ENCODE measurements at regions not wholly inside any gene's neighbourhood (a gene's known extent, or its start where the extent isn't known, plus 50 kb on each side); places are given as distances from the start of the nearest gene placed in this dataset.

GRCh38 chr1:87863317-87863716 lies 534.6 kb downstream of the LMO4 start:
- TF ChIP-seq BRCA1 (IDR thresholded peaks at IDR 0.05; ENCODE audit: low read depth, low read length) (no peak), SMC3 (IDR thresholded peaks at IDR 0.05; ENCODE audit: borderline replicate concordance, low read length) (no peak), FOS (IDR thresholded peaks at IDR 0.05; ENCODE audit: borderline replicate concordance, extremely low read depth, insufficient read length) (no peak), MAX (IDR thresholded peaks at IDR 0.05; ENCODE audit: low read depth, low read length) (no peak), SP1 (IDR thresholded peaks at IDR 0.05; ENCODE audit: low read depth, low read length) (no peak), EP300 (IDR thresholded peaks at IDR 0.05; ENCODE audit: borderline replicate concordance in 1 of 2, control insufficient read depth in 1 of 2, low read depth in 2 of 2, low read length in 2 of 2) (no peak)
- TF ChIP-seq, protein P1, sequence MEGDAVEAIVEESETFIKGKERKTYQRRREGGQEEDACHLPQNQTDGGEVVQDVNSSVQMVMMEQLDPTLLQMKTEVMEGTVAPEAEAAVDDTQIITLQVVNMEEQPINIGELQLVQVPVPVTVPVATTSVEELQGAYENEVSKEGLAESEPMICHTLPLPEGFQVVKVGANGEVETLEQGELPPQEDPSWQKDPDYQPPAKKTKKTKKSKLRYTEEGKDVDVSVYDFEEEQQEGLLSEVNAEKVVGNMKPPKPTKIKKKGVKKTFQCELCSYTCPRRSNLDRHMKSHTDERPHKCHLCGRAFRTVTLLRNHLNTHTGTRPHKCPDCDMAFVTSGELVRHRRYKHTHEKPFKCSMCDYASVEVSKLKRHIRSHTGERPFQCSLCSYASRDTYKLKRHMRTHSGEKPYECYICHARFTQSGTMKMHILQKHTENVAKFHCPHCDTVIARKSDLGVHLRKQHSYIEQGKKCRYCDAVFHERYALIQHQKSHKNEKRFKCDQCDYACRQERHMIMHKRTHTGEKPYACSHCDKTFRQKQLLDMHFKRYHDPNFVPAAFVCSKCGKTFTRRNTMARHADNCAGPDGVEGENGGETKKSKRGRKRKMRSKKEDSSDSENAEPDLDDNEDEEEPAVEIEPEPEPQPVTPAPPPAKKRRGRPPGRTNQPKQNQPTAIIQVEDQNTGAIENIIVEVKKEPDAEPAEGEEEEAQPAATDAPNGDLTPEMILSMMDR (IDR thresholded peaks at IDR 0.05 in 2 of 3, conservative IDR thresholded peaks at IDR 0.05 in 1 of 3; ENCODE audit: control insufficient read depth in 2 of 3, extremely low read depth in 1 of 3, insufficient read depth in 1 of 3, low read depth in 3 of 3, low read length in 3 of 3) = no peak

All from GM12878 (cell line).